K562 (cell line): ENCODE measurements at regions not wholly inside any gene's neighbourhood (a gene's known extent, or its start where the extent isn't known, plus 50 kb on each side); places are given as distances from the start of the nearest gene placed in this dataset.
"Not testable (repeated sequence)": the region's sequence is repeated elsewhere in the genome, so short reads cannot be mapped to it uniquely, and the experiment has no call there.

Experiments
- ARNT ChIP-seq, 2 experiments: fragments of 450-650 bp; IDR thresholded peaks; 2 replicates each; pipeline ENCODE4 v1.6.1; 2016; ENCODE audit warnings: mild to moderate bottlenecking in 1 of 2
- RBBP5 ChIP-seq: fragments of 200-600 bp; sonication (generic); IDR thresholded peaks from 2 replicates; pipeline ENCODE4 v1.6.1; 2012; ENCODE audit warnings: borderline replicate concordance, mild to moderate bottlenecking, low read length, control low read depth, inconsistent platforms; ENCODE audit not compliant: insufficient read depth, poor library complexity, severe bottlenecking
- SRSF1 ChIP-seq: fragments of 200-400 bp; formaldehyde crosslinking; IDR thresholded peaks from 2 replicates; pipeline ENCODE4 v1.6.1; 2017; ENCODE audit warnings: mild to moderate bottlenecking, low read depth, low read length, moderate library complexity
- ZNF780A ChIP-seq: fragments of 250-450 bp; sonication (Bioruptor Pico); IDR thresholded peaks from 2 replicates; pipeline ENCODE4 v1.5.0; 2021; ENCODE audit warnings: mild to moderate bottlenecking
- TF ChIP-seq, protein P1 (sequence below): sonication (generic); formaldehyde crosslinking; IDR thresholded peaks from 2 replicates; pipeline ENCODE4 v1.8.0; 2022; ENCODE audit warnings: mild to moderate bottlenecking, missing genetic modification reagents

DNA sequence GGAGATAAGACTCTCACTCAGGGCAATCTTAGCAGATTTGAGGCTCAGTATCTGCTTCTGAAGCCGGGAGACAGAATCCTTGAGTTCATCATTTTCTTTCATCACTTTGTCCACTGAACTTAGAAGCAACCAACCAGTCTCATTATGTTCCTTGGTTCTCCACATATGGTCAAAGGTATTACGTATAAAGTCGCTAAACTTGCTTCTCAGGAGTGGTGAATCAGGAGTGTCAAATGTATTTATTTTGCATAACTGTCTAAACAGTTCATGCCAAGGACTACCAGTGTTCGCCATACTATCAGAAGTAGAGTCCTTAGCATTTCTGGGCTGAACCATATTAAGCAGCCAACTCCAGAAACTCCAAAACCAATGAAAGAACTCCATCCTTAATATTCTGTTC lies 163.0 kb upstream of the ZNF184 start:
- TF ChIP-seq ZNF780A (CRISPR knock-in tag); RBBP5; ARNT (IDR thresholded peaks at IDR 0.05); SRSF1: not testable (repeated sequence)
- TF ChIP-seq, protein P1, sequence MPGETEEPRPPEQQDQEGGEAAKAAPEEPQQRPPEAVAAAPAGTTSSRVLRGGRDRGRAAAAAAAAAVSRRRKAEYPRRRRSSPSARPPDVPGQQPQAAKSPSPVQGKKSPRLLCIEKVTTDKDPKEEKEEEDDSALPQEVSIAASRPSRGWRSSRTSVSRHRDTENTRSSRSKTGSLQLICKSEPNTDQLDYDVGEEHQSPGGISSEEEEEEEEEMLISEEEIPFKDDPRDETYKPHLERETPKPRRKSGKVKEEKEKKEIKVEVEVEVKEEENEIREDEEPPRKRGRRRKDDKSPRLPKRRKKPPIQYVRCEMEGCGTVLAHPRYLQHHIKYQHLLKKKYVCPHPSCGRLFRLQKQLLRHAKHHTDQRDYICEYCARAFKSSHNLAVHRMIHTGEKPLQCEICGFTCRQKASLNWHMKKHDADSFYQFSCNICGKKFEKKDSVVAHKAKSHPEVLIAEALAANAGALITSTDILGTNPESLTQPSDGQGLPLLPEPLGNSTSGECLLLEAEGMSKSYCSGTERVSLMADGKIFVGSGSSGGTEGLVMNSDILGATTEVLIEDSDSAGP (CRISPR knock-in tag): not testable (repeated sequence)
